HEK293T (cell line): ENCODE measurements at regions not wholly inside any gene's neighbourhood (a gene's known extent, or its start where the extent isn't known, plus 50 kb on each side); places are given as distances from the start of the nearest gene placed in this dataset.

ENCODE experiments used
- CTCF ChIA-PET: fragments of 350-600 bp; formaldehyde crosslinking; extraction: SDS; loops from one replicate; lab custom pipeline; 2021; ENCODE audit warnings: antibody characterized with exemption, inconsistent platforms; lab: Yijun Ruan, JAX
- POLR2A ChIA-PET: fragments of 350-600 bp; formaldehyde crosslinking; extraction: SDS; loops from one replicate; lab custom pipeline; 2020; ENCODE audit warnings: antibody characterized with exemption, inconsistent platforms; lab: Yijun Ruan, JAX
- DNase-seq: peaks from one replicate; pipeline ENCODE4 v3.0.0; 2012; ENCODE audit warnings: mixed read lengths; ENCODE audit errors: extremely low spot score
- ARNT ChIP-seq: fragments of 450-650 bp; IDR thresholded peaks from 2 replicates; pipeline ENCODE4 v1.6.1; 2017; ENCODE audit warnings: mild to moderate bottlenecking
- BHLHE40 ChIP-seq: fragments of 450-650 bp; IDR thresholded peaks from 2 replicates; pipeline ENCODE4 v1.6.1; 2016; ENCODE audit warnings: mild to moderate bottlenecking, moderate library complexity, borderline replicate concordance
- CTBP1 ChIP-seq: fragments of 450-650 bp; IDR thresholded peaks from 2 replicates; pipeline ENCODE4 v1.6.1; 2016; ENCODE audit warnings: borderline replicate concordance
- ELF4 ChIP-seq: fragments of 450-650 bp; IDR thresholded peaks from 2 replicates; pipeline ENCODE4 v1.6.1; 2017; ENCODE audit warnings: antibody characterized with exemption
- FOXA1 ChIP-seq: fragments of 450-650 bp; IDR thresholded peaks from 2 replicates; pipeline ENCODE4 v1.6.1; 2016; ENCODE audit warnings: mild to moderate bottlenecking
- FOXK2 ChIP-seq: fragments of 450-650 bp; IDR thresholded peaks from 2 replicates; pipeline ENCODE4 v1.6.1; 2016; ENCODE audit warnings: mild to moderate bottlenecking
- FOXM1 ChIP-seq: fragments of 450-650 bp; IDR thresholded peaks from 2 replicates; pipeline ENCODE4 v1.6.1; 2017; ENCODE audit warnings: mild to moderate bottlenecking, borderline replicate concordance
- HDGF ChIP-seq: fragments of 450-650 bp; IDR thresholded peaks from 2 replicates; pipeline ENCODE4 v1.6.1; 2017; ENCODE audit warnings: antibody characterized with exemption, borderline replicate concordance
- L3MBTL2 ChIP-seq: fragments of 450-650 bp; conservative IDR thresholded peaks from 2 replicates; pipeline ENCODE4 v1.6.1; 2016; ENCODE audit warnings: mild to moderate bottlenecking
- LEF1 ChIP-seq: fragments of 450-650 bp; IDR thresholded peaks from 2 replicates; pipeline ENCODE4 v1.6.1; 2017; ENCODE audit warnings: mild to moderate bottlenecking, borderline replicate concordance
- NFRKB ChIP-seq: fragments of 450-650 bp; IDR thresholded peaks from 2 replicates; pipeline ENCODE4 v1.6.1; 2016; ENCODE audit warnings: mild to moderate bottlenecking, moderate library complexity
- PKNOX1 ChIP-seq: fragments of 450-650 bp; IDR thresholded peaks from 2 replicates; pipeline ENCODE4 v1.6.1; 2016
- SP1 ChIP-seq: fragments of 450-650 bp; IDR thresholded peaks from 2 replicates; pipeline ENCODE4 v1.6.1; 2017
- SUZ12 ChIP-seq: fragments of 450-650 bp; IDR thresholded peaks from 2 replicates; pipeline ENCODE4 v1.6.1; 2016; ENCODE audit warnings: mild to moderate bottlenecking
- TARDBP ChIP-seq: fragments of 450-650 bp; IDR thresholded peaks from 2 replicates; pipeline ENCODE4 v1.6.1; 2016
- ZNF384 ChIP-seq: fragments of 450-650 bp; IDR thresholded peaks from 2 replicates; pipeline ENCODE4 v1.6.1; 2016

GRCh38 chr17:72426321-72426720 lies 305.5 kb downstream of the SOX9 start:
- POLR2A ChIA-PET = no interaction called here
- no peak for DNase-seq
- TF ChIP-seq L3MBTL2 = no peak
- no peak for TF ChIP-seq NFRKB
- TF ChIP-seq SP1 = no peak
- TF ChIP-seq ZNF384 = no peak
- no peak for TF ChIP-seq SUZ12
- TF ChIP-seq ARNT = no peak
- no peak for TF ChIP-seq FOXM1
- TF ChIP-seq ELF4 = no peak
- TF ChIP-seq PKNOX1 = no peak
- no peak for TF ChIP-seq BHLHE40
- no peak for TF ChIP-seq CTBP1
- CTCF ChIA-PET = no interaction called here

GRCh38 chr17:72426948-72427760 lies 306.3 kb downstream of the SOX9 start:
- POLR2A ChIA-PET = interaction anchor here (1.3 kb wide), 1 partner anchor 306 kb away, joined by 4 read pairs; the partner anchor contains the start of gene SOX9
- TF ChIP-seq PKNOX1 (no peak), FOXM1 (no peak), NFRKB (no peak), TARDBP (no peak), ARNT (no peak), ELF4 (no peak), FOXK2 (no peak), SUZ12 (no peak), HDGF (no peak)
- DNase-seq = no peak
- CTCF ChIA-PET = no interaction called here

DNA sequence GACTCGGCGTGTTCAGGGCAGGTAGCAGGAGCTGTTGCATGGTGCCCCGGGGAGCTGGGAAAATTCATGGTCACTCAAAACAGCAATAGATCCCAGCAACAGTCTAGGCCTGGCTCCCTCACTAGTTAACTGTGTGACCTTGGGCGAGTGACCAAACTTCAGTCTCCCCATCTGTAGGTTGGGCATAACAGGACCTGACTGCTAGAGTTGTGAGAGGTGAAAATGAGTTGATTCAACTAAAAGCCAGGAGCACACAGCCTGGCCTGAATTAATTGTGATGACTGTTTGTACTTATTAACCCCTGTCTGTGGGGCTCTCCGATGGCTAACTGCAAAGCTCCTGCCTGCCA lies 306.9 kb downstream of the SOX9 start:
- CTCF ChIA-PET = no interaction called here
- no peak for DNase-seq
- POLR2A ChIA-PET = interaction anchor here (1.3 kb wide), 1 partner anchor 307 kb away, joined by 4 read pairs; the partner anchor contains the start of gene SOX9
- TF ChIP-seq BHLHE40 (no peak), LEF1 (no peak), PKNOX1 (no peak), L3MBTL2 (no peak), SP1 (no peak), SUZ12 (no peak), ARNT (no peak), FOXA1 (no peak), TARDBP (no peak), ZNF384 (no peak), CTBP1 (no peak), ELF4 (no peak)

GRCh38 chr17:72429066-72429638 lies 308.3 kb downstream of the SOX9 start:
- no peak for TF ChIP-seq ARNT
- no peak for TF ChIP-seq NFRKB
- TF ChIP-seq SP1 = no peak
- ChIA-PET CTCF (no interaction called here), POLR2A (no interaction called here)
- DNase-seq = no peak

GRCh38 chr17:72430611-72431432 lies 310.0 kb downstream of the SOX9 start:
- POLR2A ChIA-PET = interaction anchor here (0.5 to 1.0 kb wide), 2 partner anchors 43 to 162 kb away, joined by 3 read pairs; no protein-coding TSS in a partner anchor
- TF ChIP-seq ELF4 (no peak), ARNT (no peak), SP1 (no peak), LEF1 (no peak), SUZ12 (no peak), FOXM1 (no peak), HDGF (no peak), FOXA1 (no peak), NFRKB (no peak), L3MBTL2 (no peak), ZNF384 (no peak), FOXK2 (no peak)
- peak; percentile 39 for DNase-seq
- CTCF ChIA-PET = interaction anchor here (0.7 to 0.8 kb wide), 4 partner anchors 107 to 311 kb away, joined by 3 to 4 read pairs (median 3); no protein-coding TSS in a partner anchor

GRCh38 chr17:72432143-72432621 lies 311.4 kb downstream of the SOX9 start:
- TF ChIP-seq PKNOX1 (no peak), FOXM1 (no peak), SUZ12 (no peak), LEF1 (no peak), L3MBTL2 (no peak), CTBP1 (no peak), ARNT (no peak), FOXA1 (no peak)
- ChIA-PET POLR2A (no interaction called here), CTCF (interaction anchor here (0.7 kb wide), 1 partner anchor 30 kb away, joined by 3 read pairs; no protein-coding TSS in a partner anchor)
- peak; percentile 51 for DNase-seq
